ENCODE measurements at regions not wholly inside any gene's neighbourhood (a gene's known extent, or its start where the extent isn't known, plus 50 kb on each side); places are given as distances from the start of the nearest gene placed in this dataset.

GRCh38 chr1:117812869-117813511, 116.4 kb downstream of the GDAP2 start:
- TF ChIP-seq EZH2 (IDR thresholded peaks at IDR 0.05; ENCODE audit: borderline replicate concordance, low read depth, low read length, severe bottlenecking) (no peak), CTCF (IDR thresholded peaks at IDR 0.05; ENCODE audit: borderline replicate concordance, extremely low read depth, low read length, poor library complexity, severe bottlenecking) (no peak)

Data from DND-41 (cell line).